ENCODE measurements at regions not wholly inside any gene's neighbourhood (a gene's known extent, or its start where the extent isn't known, plus 50 kb on each side); places are given as distances from the start of the nearest gene placed in this dataset.

GRCh38 chr5:82772281-82772680, 304.9 kb downstream of the TMEM167A start:
- TF ChIP-seq CTCF (IDR thresholded peaks at IDR 0.05) (no peak), POLR2A (IDR thresholded peaks at IDR 0.05) (no peak)

All from body of pancreas (tissue), 4 donors.